ENCODE measurements at regions not wholly inside any gene's neighbourhood (a gene's known extent, or its start where the extent isn't known, plus 50 kb on each side); places are given as distances from the start of the nearest gene placed in this dataset.

- TF ChIP-seq CTCF (IDR thresholded peaks at IDR 0.05; ENCODE audit: low read depth, low read length, poor library complexity, severe bottlenecking) (no peak), EZH2phosphoT487 (IDR thresholded peaks at IDR 0.05; ENCODE audit: borderline replicate concordance, low read length) (no peak)
- no peaks in the 10 kb centered on the region for H3K36me3 ChIP-seq (ENCODE audit: control insufficient read depth, low read length)
- H3K79me2 ChIP-seq (ENCODE audit: control insufficient read depth, low read length) = no peaks in the 10 kb centered on the region
- no peak overlapping the region for H3K4me2 ChIP-seq (ENCODE audit: low read length)
- H3F3A ChIP-seq (ENCODE audit: control insufficient read depth, insufficient read depth) = no peaks in the 10 kb centered on the region
- H3K4me1 ChIP-seq (ENCODE audit: control insufficient read depth, low read length) = no peaks in the 10 kb centered on the region
- no peaks in the 10 kb centered on the region for H3K9me2 ChIP-seq (replicated peaks; ENCODE audit: control insufficient read depth, low read length)
- no peaks in the 10 kb centered on the region for H3K9me3 ChIP-seq (ENCODE audit: control insufficient read depth, insufficient read depth, low read length)
- no peaks in the 10 kb centered on the region for H4K20me1 ChIP-seq (ENCODE audit: control insufficient read depth, insufficient read depth, low read depth, low read length)
- H3K27me3 ChIP-seq (ENCODE audit: control insufficient read depth, low read length) = no peaks in the 10 kb centered on the region
- H3K4me3 ChIP-seq (ENCODE audit: low read length) = no peak overlapping the region
- no peak overlapping the region for H3K27ac ChIP-seq (ENCODE audit: low read depth, low read length)
These were observed 189.3 kb downstream of the POU4F1 start for GRCh38 chr13:78413887-78414553.

GRCh38 chr13:78410847-78411246 is 192.5 kb downstream of the POU4F1 start:
- Histone ChIP-seq H3K4me3 (ENCODE audit: low read length) (no peak overlapping the region), H3K4me2 (ENCODE audit: low read length) (no peak overlapping the region), H3K79me2 (ENCODE audit: control insufficient read depth, low read length) (no peaks in the 10 kb centered on the region), H3K9me2 (replicated peaks; ENCODE audit: control insufficient read depth, low read length) (no peaks in the 10 kb centered on the region), H4K20me1 (ENCODE audit: control insufficient read depth, insufficient read depth, low read depth, low read length) (no peaks in the 10 kb centered on the region), H3K27ac (ENCODE audit: low read depth, low read length) (no peak overlapping the region), H3K36me3 (ENCODE audit: control insufficient read depth, low read length) (no peaks in the 10 kb centered on the region), H3K9me3 (ENCODE audit: control insufficient read depth, insufficient read depth, low read length) (no peaks in the 10 kb centered on the region), H3K27me3 (ENCODE audit: control insufficient read depth, low read length) (no peaks in the 10 kb centered on the region), H3F3A (ENCODE audit: control insufficient read depth, insufficient read depth) (no peaks in the 10 kb centered on the region), H3K4me1 (ENCODE audit: control insufficient read depth, low read length) (no peaks in the 10 kb centered on the region)
- TF ChIP-seq CTCF (IDR thresholded peaks at IDR 0.05; ENCODE audit: low read depth, low read length, poor library complexity, severe bottlenecking) = no peak
- TF ChIP-seq EZH2phosphoT487 (IDR thresholded peaks at IDR 0.05; ENCODE audit: borderline replicate concordance, low read length) = no peak

GRCh38 chr13:78410164-78410563 is 193.2 kb downstream of the POU4F1 start:
- no peaks in the 10 kb centered on the region for H3K4me1 ChIP-seq (ENCODE audit: control insufficient read depth, low read length)

More at GRCh38 chr13:78410164-78410563, 193.2 kb downstream of the POU4F1 start:
- TF ChIP-seq CTCF (IDR thresholded peaks at IDR 0.05; ENCODE audit: low read depth, low read length, poor library complexity, severe bottlenecking) = no peak
- no peak for TF ChIP-seq EZH2phosphoT487 (IDR thresholded peaks at IDR 0.05; ENCODE audit: borderline replicate concordance, low read length)
- Histone ChIP-seq H3K4me3 (ENCODE audit: low read length) (no peak overlapping the region), H4K20me1 (ENCODE audit: control insufficient read depth, insufficient read depth, low read depth, low read length) (no peaks in the 10 kb centered on the region), H3K4me2 (ENCODE audit: low read length) (no peak overlapping the region), H3K27ac (ENCODE audit: low read depth, low read length) (no peak overlapping the region), H3K9me2 (replicated peaks; ENCODE audit: control insufficient read depth, low read length) (no peaks in the 10 kb centered on the region), H3K36me3 (ENCODE audit: control insufficient read depth, low read length) (no peaks in the 10 kb centered on the region), H3K9me3 (ENCODE audit: control insufficient read depth, insufficient read depth, low read length) (no peaks in the 10 kb centered on the region), H3F3A (ENCODE audit: control insufficient read depth, insufficient read depth) (no peaks in the 10 kb centered on the region), H3K27me3 (ENCODE audit: control insufficient read depth, low read length) (no peaks in the 10 kb centered on the region), H3K79me2 (ENCODE audit: control insufficient read depth, low read length) (no peaks in the 10 kb centered on the region)

Data from DOHH2 (cell line).